NCI-H1417 (cell line): ENCODE measurements at regions not wholly inside any gene's neighbourhood (a gene's known extent, or its start where the extent isn't known, plus 50 kb on each side); places are given as distances from the start of the nearest gene placed in this dataset.

ENCODE experiments used
- DNase-seq, 3 experiments: peaks; one replicate each; lab custom pipeline; 2025; lab: John Stamatoyannopoulos, UW

DNA sequence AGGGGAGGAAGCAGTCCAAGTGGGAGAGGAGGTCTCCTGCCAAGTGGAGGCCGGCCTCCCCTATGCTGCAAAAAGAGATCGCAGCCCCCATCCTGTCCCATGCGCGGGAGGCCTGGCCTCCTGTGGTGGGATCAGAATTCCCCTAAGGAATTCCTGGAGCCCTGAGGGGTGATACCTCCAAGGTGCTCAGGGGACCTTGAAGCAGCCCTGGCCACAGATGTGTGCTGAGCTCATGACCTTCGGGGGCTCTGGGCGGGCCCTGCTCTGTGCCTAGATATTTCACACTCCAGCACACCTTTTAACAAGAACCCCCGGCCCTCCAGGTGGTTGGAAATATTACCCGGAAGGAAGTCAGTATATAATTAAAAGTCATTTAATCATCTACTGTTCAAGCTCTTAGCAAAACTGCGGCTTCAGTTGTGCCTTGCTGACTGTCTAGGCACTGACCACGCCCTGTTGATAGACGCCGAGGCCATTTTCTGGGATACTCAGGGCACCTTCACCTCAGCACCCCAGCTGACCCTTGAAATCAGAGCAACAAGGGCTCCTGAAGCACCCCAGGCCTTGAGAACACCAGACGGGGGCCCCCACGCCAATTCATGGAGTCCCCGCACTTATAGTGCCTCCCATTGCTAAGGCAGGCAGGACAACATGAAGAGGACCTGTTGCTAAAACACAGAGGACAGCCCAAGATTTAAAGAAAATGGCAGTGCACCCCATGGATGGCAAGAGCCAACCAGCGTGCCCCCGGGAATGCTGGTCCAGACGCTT, 119.1 kb downstream of the NDUFA10 start:
- no peak for DNase-seq

DNA sequence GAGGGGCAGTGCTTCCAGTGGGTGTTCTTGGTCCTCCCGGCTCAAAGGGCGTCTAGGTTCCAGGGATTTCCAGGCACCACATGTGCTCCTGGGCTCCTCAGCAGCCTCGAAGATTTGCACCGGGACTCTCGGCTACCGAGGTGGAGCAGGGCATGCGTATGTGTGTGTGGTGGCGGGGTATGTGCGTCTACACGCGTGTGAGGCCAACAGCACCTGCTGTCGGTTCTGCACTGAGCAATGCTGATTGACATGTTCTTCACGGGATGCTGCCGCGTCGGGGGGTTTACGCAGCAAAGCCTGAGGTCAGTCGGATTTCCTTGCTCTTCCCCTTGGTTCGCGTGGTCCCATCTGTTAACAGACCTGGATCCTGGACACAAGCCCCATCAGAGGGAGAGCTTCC, 119.8 kb downstream of the NDUFA10 start:
- DNase-seq: no peak

DNA sequence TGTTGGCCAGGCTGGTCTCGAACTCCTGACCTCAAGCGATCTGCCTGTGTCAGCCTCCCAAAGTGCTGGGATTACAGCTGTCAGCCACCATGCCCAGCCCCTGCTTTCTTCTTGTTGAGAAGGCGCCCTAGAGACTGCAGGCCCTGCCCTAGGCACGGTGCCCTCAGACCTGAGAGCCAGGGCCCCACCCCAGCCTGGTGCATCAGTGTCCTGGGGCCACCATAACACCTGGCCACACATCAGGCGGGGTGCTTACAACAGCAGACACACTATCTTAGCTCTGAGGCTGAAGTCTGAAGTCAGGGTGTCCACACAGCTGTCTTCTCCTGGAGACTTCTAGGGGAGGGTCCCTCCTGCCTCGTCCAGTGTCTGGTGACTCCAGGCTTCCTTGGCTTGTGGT, 120.6 kb downstream of the NDUFA10 start:
- no peak for DNase-seq

DNA sequence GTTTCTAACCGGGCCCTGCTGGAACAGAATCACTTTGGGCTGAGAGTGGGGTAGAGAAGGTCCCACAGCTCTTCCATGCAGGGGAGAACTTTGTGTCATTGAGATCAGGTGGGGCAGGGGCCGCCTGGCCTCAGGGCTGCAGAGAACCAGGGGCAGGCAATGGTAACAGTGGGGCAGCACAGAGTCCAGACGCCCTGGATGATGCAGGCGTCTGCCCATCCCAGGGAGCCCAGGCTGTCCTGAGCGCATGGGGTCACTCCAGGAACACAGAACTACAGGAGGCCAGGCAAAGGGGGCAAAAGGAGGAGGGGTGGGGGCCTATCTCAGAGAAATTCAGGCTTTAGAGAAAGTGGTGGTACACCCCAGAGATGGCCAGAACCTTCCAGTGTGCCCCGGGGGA, 121.3 kb downstream of the NDUFA10 start:
- no peak for DNase-seq

- no peak for DNase-seq
Observed at GRCh38 chr2:239903210-239903609, 121.9 kb downstream of the NDUFA10 start.

DNA sequence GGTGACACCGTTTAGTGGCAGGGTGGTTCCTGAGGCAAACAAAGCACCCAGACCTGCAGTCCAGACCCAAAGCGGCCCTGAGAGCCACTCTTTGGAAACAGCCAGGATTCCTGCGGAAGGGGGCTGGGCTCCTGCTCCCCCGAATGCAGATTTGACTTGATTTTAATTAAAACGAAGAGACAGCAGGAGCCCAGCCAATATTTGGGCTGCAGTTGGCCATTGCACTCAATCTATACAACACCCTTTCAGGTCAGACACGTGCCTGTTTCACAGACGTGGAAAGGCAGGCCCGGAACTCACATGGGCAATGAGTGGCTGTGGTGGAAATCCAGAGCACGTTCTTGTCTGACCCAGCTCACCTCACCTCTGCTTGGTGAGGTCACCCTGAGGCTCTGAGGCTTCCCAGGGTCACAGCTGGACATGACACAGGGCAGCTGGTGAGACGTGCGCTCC, 122.4 kb downstream of the NDUFA10 start:
- no peak for DNase-seq

- no peak for DNase-seq
Observed at GRCh38 chr2:239898292-239898925, 126.7 kb downstream of the NDUFA10 start.

DNA sequence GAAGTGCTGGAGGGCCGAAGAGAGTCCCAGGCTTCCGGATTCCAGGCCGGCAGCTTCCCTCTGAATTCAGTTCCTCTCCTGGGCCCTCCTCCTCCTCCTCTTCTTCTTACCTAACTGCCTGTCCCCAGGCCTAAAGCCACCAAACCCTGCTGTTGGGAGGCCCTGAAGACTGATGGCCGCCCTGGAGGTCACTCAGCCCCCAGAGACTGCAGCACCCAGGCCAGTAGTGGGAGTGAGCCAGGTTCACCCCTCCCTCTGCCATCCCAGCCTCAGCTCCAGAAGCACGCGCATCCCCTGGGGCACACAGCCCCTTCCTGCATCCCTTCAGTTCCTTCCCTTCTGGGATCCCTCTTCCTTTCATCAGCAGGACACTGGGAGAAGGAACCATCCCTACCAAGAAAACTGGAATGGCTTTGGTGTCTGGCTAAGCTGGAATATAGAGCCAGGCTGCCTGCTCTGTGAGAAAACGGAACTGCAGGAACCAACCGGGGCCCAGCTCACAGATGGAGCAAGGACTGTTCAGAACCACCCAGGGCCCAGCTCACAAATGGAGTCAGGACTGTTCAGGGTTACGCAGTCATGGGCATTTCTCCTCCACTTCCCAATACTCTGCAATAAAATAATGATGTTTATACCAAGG, 127.4 kb downstream of the NDUFA10 start:
- no peak for DNase-seq

DNA sequence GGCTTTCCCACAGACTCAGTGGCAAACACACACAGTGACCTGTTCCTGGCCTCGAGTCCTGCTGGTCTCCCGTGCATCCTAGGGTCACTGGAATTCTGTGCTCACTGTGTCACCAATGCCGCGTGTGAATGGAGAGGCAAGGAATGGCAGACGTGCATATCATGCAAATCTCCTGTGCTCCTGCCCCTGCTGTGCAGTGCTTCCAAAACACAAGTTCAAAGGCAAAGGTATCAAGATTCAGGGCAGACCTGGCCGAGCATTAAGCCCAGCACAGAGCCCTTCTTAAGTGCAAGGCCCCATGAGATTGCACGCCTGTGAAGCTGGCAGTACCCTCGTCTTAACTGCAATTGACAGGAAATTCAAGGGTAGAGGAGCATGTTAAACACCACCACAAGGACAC, 129.1 kb downstream of the NDUFA10 start:
- no peak for DNase-seq

DNA sequence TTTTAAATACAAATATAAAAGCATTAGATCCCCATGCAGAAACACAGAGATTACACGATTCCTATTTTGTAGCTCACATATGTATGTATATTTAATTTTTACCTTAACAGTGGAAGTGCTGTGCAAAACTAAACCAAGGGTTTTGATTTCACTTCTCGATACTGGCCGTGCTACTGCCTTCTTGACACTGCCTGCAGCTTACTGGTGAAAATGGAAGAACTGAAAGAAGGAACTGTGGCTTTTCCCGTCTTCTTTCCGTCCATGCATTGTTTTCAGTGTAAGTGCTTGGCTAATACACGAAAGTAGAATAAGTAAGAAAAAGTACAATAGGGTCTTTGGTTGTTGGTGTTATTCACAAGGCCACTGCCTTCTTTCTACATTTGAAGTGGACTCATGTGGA, 129.5 kb downstream of the NDUFA10 start:
- DNase-seq: no peak

DNA sequence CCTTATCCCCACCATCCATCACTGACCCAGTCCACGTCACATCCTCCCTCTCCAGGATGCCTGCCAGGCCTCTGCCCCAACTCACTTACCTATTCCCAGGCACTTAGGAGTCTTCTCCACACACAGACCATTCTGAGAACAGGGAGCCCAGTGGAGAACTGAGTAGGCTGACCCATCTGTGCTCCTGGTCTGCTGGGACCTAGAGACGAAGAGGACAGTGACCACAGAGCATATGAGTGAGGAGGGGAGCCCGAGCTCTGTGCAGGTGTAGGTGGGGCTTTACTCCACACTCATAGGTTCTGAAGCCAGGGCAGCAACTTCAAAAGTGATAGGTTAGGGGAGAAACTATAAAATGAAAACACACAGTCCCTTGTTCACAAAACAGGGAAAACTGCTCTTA, 130.0 kb downstream of the NDUFA10 start:
- no peak for DNase-seq

DNA sequence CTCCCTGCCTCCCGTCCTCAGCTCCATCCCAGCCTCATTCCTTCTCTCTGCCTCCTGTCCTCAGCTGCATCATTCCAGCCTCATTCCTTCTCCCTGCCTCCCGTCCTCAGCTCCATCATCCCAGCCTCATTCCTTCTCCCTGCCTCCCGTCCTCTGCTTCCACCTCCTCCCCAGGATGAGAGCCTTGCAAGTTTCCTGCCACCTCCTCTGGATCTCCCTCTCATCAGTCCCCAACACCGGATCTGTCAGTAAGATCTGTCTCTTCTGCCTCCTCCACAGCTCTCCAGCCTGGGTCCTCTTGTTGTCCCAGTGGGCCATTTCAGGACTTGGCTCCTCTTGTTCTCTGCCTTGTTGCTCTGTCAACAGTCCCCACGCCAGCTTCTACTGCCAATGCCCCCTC, 130.9 kb downstream of the NDUFA10 start:
- no peak for DNase-seq

DNA sequence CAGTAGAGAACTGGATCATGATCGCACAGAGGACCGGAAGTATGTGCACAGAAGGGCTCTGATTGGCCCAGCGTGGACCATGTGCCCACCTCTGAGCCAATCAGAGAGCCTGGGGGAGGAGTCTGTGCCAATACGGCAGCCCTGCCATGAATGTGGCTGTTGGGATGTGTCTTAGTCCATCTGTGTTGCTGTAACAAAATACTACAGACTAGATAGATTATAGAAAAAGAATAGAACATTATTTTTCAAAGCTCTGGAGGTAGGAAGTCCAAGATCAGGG, 132.0 kb downstream of the NDUFA10 start:
- DNase-seq: no peak

DNA sequence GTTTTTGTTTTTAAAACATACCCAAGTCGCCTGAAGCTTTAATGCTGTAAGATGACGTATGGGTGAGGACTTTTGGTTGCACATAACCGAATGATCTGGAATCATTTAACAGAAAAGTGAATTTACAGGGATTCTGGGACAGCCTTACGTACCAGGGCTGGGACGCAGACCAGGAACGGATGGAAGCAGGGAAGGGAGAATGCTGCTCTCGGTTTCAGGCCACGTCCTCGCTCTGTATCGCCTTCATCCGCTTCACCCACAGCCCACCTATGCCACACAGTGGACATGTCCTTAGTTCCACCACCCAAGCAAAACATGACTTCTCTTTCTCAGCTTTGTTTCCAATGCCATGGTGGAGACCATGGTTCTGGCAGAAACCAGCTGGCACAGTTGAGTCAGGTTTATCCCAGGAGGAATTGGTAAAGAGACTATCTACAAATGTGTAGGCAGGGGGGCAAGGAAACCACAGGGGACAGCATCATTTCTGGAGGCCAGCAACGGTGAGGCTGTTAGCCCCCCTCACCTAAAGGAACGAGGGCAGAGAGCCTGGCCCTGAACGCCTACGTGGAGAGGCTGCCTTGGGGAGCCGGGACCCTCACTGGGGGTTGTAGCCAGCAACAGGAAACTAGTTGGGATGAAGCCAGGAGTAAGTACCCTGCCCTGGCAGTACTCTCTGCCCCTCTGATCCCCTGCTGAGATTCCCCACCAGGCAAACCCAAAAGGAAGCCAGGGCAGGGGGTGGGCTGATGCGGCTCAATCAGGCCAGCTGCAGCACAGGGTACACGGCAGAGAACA, 132.5 kb downstream of the NDUFA10 start:
- no peak for DNase-seq

DNA sequence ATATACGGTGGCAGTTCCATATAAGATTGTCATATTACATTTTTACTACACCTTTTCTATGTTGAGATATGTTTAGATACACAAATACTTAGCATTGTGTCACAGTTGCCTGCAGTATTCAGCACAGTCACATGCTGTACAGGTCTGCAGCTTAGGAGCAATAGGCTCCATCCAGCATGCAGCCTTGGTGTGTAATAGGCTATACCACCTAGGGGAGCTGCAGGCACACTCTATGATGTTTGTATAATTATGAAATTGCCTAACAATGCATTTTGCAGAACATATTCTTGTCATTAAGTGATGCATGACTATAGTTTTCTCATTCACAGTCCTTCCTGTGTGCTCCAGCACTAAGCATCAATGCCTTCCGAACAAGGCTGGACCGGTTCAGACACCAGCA, 133.4 kb downstream of the NDUFA10 start:
- no peak for DNase-seq

DNA sequence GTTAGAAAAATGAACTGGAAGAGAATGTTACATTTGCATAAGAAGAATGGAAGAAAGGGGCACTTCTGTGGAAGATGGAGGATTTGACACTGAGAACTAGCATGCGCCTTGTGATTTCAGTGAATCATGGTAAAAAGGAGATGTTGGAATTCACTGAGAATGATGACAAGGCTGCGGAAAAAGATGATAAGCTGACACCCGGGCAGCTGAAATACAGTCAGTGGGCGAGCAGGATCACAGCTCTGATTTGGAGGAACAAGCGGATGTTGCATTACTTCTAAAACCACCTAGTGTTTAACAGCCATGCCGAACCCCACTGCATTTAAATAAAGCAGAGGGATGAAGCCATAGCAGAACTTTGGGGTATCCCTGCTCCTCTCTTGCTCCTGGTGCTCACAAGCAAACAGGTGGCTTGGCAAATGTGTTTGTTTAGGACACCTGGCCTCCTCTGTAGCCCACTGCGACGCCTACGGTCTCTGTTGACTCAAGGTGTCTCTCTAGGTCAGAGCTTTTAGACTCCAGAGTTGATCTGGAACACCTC, 134.9 kb downstream of the NDUFA10 start:
- no peak for DNase-seq

GRCh38 chr2:239889641-239890121, 135.5 kb downstream of the NDUFA10 start:
- no peak for DNase-seq

- DNase-seq: peak in 1 of 3 experiments; percentile 20
Observed at GRCh38 chr2:239887604-239888003, 137.5 kb downstream of the NDUFA10 start.

DNA sequence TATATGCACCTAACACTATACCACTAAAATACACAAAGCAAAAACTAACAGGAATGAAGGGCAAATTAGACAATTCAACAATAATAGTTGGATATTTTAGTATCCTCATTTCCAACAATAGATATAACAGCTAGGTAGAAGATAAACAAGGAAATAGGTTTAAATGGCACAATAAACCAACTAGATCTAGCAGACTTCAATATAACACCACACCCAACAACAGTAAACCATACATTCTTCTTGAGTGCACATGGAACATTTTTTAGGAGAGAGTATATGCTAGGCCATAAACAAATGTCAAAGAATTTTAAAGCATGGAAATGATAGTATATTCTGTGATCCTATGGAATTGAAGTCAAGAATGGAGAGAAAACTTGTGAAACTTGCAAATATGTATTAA, 138.4 kb downstream of the NDUFA10 start:
- DNase-seq: no peak

GRCh38 chr2:239884875-239885274, 140.3 kb downstream of the NDUFA10 start:
- DNase-seq: no peak

- no peak for DNase-seq
Observed at GRCh38 chr2:239884051-239884405, 141.1 kb downstream of the NDUFA10 start.

DNA sequence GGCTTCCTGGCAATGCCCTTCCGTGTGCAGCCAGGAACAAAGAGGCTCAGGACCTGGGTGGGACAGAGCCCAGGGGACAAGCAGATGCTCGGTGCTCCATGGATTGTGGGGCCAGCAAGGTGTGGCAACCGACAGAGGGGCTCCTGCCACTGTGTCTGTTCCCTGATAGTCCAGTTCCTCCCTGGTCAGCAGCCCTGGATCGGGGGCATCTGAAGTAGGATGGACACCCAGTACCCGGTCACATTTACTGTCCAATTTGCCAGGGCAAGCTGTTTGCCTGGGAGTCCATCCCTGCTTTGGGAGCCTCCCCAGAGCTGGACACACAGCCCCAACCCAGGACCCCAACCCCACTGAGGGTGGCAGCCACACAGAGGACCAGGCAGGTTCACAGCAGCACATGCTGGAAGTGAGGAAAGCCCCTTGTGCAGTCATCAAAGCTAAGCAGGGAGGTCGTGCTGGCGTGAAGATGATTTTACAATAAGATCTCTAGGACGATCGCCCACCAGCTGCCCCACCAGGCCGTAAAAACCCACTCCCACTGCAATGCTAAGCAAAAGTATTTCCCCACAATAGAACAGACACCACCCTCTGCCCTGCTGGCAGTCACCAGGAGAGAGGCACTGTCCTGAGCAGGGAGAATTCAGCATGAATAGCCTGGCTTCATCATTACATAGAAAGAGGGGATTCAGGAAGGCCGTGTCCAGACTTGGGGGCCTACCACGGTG, 141.7 kb downstream of the NDUFA10 start:
- no peak for DNase-seq
